Neural cell (in vitro differentiated cells): ENCODE measurements at regions not wholly inside any gene's neighbourhood (a gene's known extent, or its start where the extent isn't known, plus 50 kb on each side); places are given as distances from the start of the nearest gene placed in this dataset.

Experiments used
- H2AFZ ChIP-seq: fragments of 200-600, 300-800 bp; sonication (generic), shearing (Covaris generic); 2 replicates; pipeline ENCODE4 v1.6.0; 2014; ENCODE audit warnings: low read depth, mild to moderate bottlenecking, antibody characterized with exemption, low read length, moderate library complexity
- H3F3A ChIP-seq: fragments of 200-600 bp; shearing (Covaris generic); 2 replicates; pipeline ENCODE4 v1.6.1; 2016; ENCODE audit warnings: mild to moderate bottlenecking, moderate library complexity, mixed read lengths, antibody characterized with exemption, low read length; ENCODE audit not compliant: insufficient read depth, poor library complexity, severe bottlenecking
- H3K27ac ChIP-seq: fragments of 200-600, 300-800 bp; sonication (generic), shearing (Covaris generic); 2 replicates; pipeline ENCODE4 v1.5.1; 2014; ENCODE audit warnings: mild to moderate bottlenecking, low read length, moderate library complexity
- H3K27me3 ChIP-seq: fragments of 300-800, 200-600 bp; sonication (generic), shearing (Covaris generic); 2 replicates; pipeline ENCODE4 v1.6.0; 2014; ENCODE audit warnings: mild to moderate bottlenecking, low read depth, low read length, moderate library complexity; ENCODE audit not compliant: insufficient read depth
- H3K36me3 ChIP-seq: fragments of 300-800, 200-600 bp; sonication (generic), shearing (Covaris generic); 2 replicates; pipeline ENCODE4 v1.5.1; 2014; ENCODE audit warnings: mild to moderate bottlenecking, antibody characterized with exemption, low read length, moderate library complexity; ENCODE audit not compliant: insufficient read depth
- H3K4me2 ChIP-seq: fragments of 300-800, 200-600 bp; sonication (generic), shearing (Covaris generic); 2 replicates; pipeline ENCODE4 v1.6.0; 2014; ENCODE audit warnings: mild to moderate bottlenecking, low read length
- H3K4me3 ChIP-seq: fragments of 300-800, 200-600 bp; sonication (generic), shearing (Covaris generic); 2 replicates; pipeline ENCODE4 v1.5.1; 2014; ENCODE audit warnings: mild to moderate bottlenecking, low read length, moderate library complexity
- H3K79me2 ChIP-seq: fragments of 200-600 bp; shearing (Covaris generic); replicated peaks from 2 replicates; pipeline ENCODE4 v1.6.0; 2014; ENCODE audit warnings: mild to moderate bottlenecking, low read length, moderate library complexity; ENCODE audit not compliant: insufficient read depth
- H3K9ac ChIP-seq: fragments of 300-800, 200-600 bp; sonication (generic), shearing (Covaris generic); 2 replicates; pipeline ENCODE4 v1.6.1; 2016; ENCODE audit warnings: mild to moderate bottlenecking, low read length, mixed read lengths
- H3K9me2 ChIP-seq: fragments of 200-600 bp; shearing (Covaris generic); 2 replicates; pipeline ENCODE4 v1.6.1; 2016; ENCODE audit warnings: mild to moderate bottlenecking, low read length, mixed read lengths; ENCODE audit not compliant: insufficient read depth
- H3K9me3 ChIP-seq: fragments of 200-600, 300-800 bp; sonication (generic), shearing (Covaris generic); 2 replicates; pipeline ENCODE4 v1.6.1; 2016; ENCODE audit warnings: mild to moderate bottlenecking, mixed run types, low read length, moderate library complexity, mixed read lengths
- H4K20me1 ChIP-seq: fragments of 200-600 bp; shearing (Covaris generic); 2 replicates; pipeline ENCODE4 v1.6.1; 2016; ENCODE audit warnings: mild to moderate bottlenecking, mixed run types; ENCODE audit not compliant: insufficient read depth
- CTCF ChIP-seq: fragments of 450-650 bp; IDR thresholded peaks from 2 replicates; pipeline ENCODE4 v1.5.1; 2014; ENCODE audit warnings: antibody characterized with exemption, mild to moderate bottlenecking, moderate library complexity; ENCODE audit not compliant: poor library complexity, severe bottlenecking
- EP300 ChIP-seq: fragments of 450-650 bp; conservative IDR thresholded peaks from 2 replicates; pipeline ENCODE4 v1.6.1; 2014; ENCODE audit warnings: antibody characterized with exemption, mild to moderate bottlenecking, moderate library complexity; ENCODE audit not compliant: poor library complexity, severe bottlenecking
- EZH2 ChIP-seq: fragments of 200-600, 300-800 bp; shearing (Covaris generic), sonication (generic); IDR thresholded peaks from 2 replicates; pipeline ENCODE4 v1.6.1; 2014; ENCODE audit warnings: antibody characterized with exemption, low read length, borderline replicate concordance, mild to moderate bottlenecking; ENCODE audit not compliant: insufficient read depth, poor library complexity, severe bottlenecking
- MXI1 ChIP-seq: fragments of 450-650 bp; conservative IDR thresholded peaks from 2 replicates; pipeline ENCODE4 v1.6.1; 2014; ENCODE audit warnings: antibody characterized with exemption, mild to moderate bottlenecking; ENCODE audit not compliant: poor library complexity, severe bottlenecking
- POLR2AphosphoS5 ChIP-seq: IDR thresholded peaks from 2 replicates; pipeline ENCODE4 v1.6.1; 2012
- RAD21 ChIP-seq: fragments of 450-650 bp; conservative IDR thresholded peaks from 2 replicates; pipeline ENCODE4 v1.6.1; 2014; ENCODE audit warnings: antibody characterized with exemption, mild to moderate bottlenecking, moderate library complexity
- REST ChIP-seq: IDR thresholded peaks from 2 replicates; pipeline ENCODE4 v1.6.1; 2012; ENCODE audit warnings: borderline replicate concordance
- SMC3 ChIP-seq: fragments of 450-650 bp; conservative IDR thresholded peaks from 2 replicates; pipeline ENCODE4 v1.6.1; 2014; ENCODE audit warnings: antibody characterized with exemption, mild to moderate bottlenecking, moderate library complexity; ENCODE audit not compliant: poor library complexity
- TAF1 ChIP-seq: IDR thresholded peaks from 2 replicates; pipeline ENCODE4 v1.6.1; 2012; ENCODE audit warnings: low read depth

- TF ChIP-seq CTCF (no peak), EP300 (no peak), MXI1 (no peak), EZH2 (no peak), REST (no peak), SMC3 (no peak), TAF1 (no peak), RAD21 (no peak), POLR2AphosphoS5 (no peak)
- no peak overlapping the region for H3K4me3 ChIP-seq
- no peaks in the 10 kb centered on the region for H3K9me2 ChIP-seq
- no peaks in the 10 kb centered on the region for H3F3A ChIP-seq
- H3K9ac ChIP-seq: no peak overlapping the region
- H2AFZ ChIP-seq: no peak overlapping the region
- H3K36me3 ChIP-seq: no peaks in the 10 kb centered on the region
- H3K9me3 ChIP-seq: no peaks in the 10 kb centered on the region
- no peaks in the 10 kb centered on the region for H3K79me2 ChIP-seq
- H3K4me2 ChIP-seq: no peak overlapping the region
- H3K27me3 ChIP-seq: no peaks in the 10 kb centered on the region
- H4K20me1 ChIP-seq: no peaks in the 10 kb centered on the region
- H3K27ac ChIP-seq: no peak overlapping the region
Measured at GRCh38 chr9:73720601-73721000, 568.9 kb downstream of the ANXA1 start.

DNA sequence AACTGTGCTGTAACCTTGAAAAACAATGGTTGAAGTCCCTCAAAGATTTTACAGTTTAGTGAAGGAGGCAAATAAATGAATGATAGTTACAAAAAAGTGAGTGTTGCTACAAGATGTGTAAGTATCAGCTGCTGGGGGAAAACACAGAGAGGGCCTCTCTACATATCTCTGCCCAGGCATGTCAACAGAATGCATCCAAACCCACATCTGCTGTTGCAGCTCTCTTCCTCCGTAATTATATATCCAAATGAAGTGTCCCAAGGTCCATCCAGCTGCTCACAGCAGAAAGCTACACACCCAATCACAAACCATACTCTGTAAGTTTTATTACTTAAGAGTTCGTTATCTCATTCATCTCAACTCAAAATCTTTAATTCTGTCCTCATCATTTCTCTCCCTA, 584.6 kb downstream of the ANXA1 start:
- Histone ChIP-seq H3K36me3 (no peaks in the 10 kb centered on the region), H2AFZ (no peak overlapping the region), H3K27ac (no peak overlapping the region), H4K20me1 (no peaks in the 10 kb centered on the region), H3K9ac (no peak overlapping the region), H3K27me3 (no peaks in the 10 kb centered on the region), H3K9me3 (no peaks in the 10 kb centered on the region), H3K4me2 (no peak overlapping the region), H3K79me2 (no peaks in the 10 kb centered on the region), H3F3A (no peaks in the 10 kb centered on the region), H3K4me3 (no peak overlapping the region), H3K9me2 (no peaks in the 10 kb centered on the region)
- TF ChIP-seq EZH2 (no peak), MXI1 (no peak), POLR2AphosphoS5 (no peak), RAD21 (no peak), CTCF (no peak), EP300 (no peak), SMC3 (no peak), TAF1 (no peak), REST (no peak)
